ENCODE measurements at regions not wholly inside any gene's neighbourhood (a gene's known extent, or its start where the extent isn't known, plus 50 kb on each side); places are given as distances from the start of the nearest gene placed in this dataset.

- Histone ChIP-seq H3K4me3 (ENCODE audit: low read depth, low read length, poor library complexity, severe bottlenecking) (no peak overlapping the region), H3K27me3 (replicated peaks; ENCODE audit: insufficient read depth, low read depth, low read length, poor library complexity) (peaks cover 13% of the 10 kb centered on the region), H3K9me3 (ENCODE audit: low read depth, low read length, poor library complexity, severe bottlenecking) (no peaks in the 10 kb centered on the region), H3K27ac (ENCODE audit: low read depth, low read length, poor library complexity, severe bottlenecking) (no peak overlapping the region), H3K36me3 (ENCODE audit: insufficient read depth, low read length, poor library complexity, severe bottlenecking) (no peaks in the 10 kb centered on the region), H3K4me1 (ENCODE audit: insufficient read depth, low read length, poor library complexity, severe bottlenecking) (no peaks in the 10 kb centered on the region)
- TF ChIP-seq EZH2 (IDR thresholded peaks at IDR 0.05; ENCODE audit: borderline replicate concordance, low read depth, low read length, poor library complexity, severe bottlenecking) = no peak
- no peak for TF ChIP-seq CTCF (conservative IDR thresholded peaks at IDR 0.05; ENCODE audit: low read depth, low read length)
- no peak for DNase-seq (ENCODE audit: low spot score)
- CTCF ChIA-PET = no interaction called here
- POLR2A ChIA-PET (ENCODE audit: low non-redundant PET) = no interaction called here
- intact Hi-C loops (cut with micrococcal nuclease; ENCODE audit: unreplicated experiment) = no loop called here
- no TSS peak for BruUV-seq (replicated peaks)
These were observed 419.4 kb upstream of the DACH1 start for GRCh38 chr13:72286421-72286820.

- Histone ChIP-seq H3K4me1 (ENCODE audit: insufficient read depth, low read length, poor library complexity, severe bottlenecking) (no peaks in the 10 kb centered on the region), H3K36me3 (ENCODE audit: insufficient read depth, low read length, poor library complexity, severe bottlenecking) (no peaks in the 10 kb centered on the region), H3K27me3 (replicated peaks; ENCODE audit: insufficient read depth, low read depth, low read length, poor library complexity) (peaks cover 22% of the 10 kb centered on the region), H3K27ac (ENCODE audit: low read depth, low read length, poor library complexity, severe bottlenecking) (no peak overlapping the region), H3K4me3 (ENCODE audit: low read depth, low read length, poor library complexity, severe bottlenecking) (no peak overlapping the region), H3K9me3 (ENCODE audit: low read depth, low read length, poor library complexity, severe bottlenecking) (no peaks in the 10 kb centered on the region)
- DNase-seq (ENCODE audit: low spot score) = no peak
- ChIA-PET CTCF (no interaction called here), POLR2A (ENCODE audit: low non-redundant PET) (no interaction called here)
- TF ChIP-seq EZH2 (IDR thresholded peaks at IDR 0.05; ENCODE audit: borderline replicate concordance, low read depth, low read length, poor library complexity, severe bottlenecking) (no peak), CTCF (conservative IDR thresholded peaks at IDR 0.05; ENCODE audit: low read depth, low read length) (no peak)
- intact Hi-C loops (cut with micrococcal nuclease; ENCODE audit: unreplicated experiment) = no loop called here
- no TSS peak for BruUV-seq (replicated peaks)
These were observed 417.8 kb upstream of the DACH1 start for GRCh38 chr13:72284791-72285190.

- intact Hi-C loops (cut with micrococcal nuclease; ENCODE audit: unreplicated experiment) = no loop called here
- ChIA-PET CTCF (no interaction called here), POLR2A (ENCODE audit: low non-redundant PET) (no interaction called here)
- Histone ChIP-seq H3K27me3 (replicated peaks; ENCODE audit: insufficient read depth, low read depth, low read length, poor library complexity) (peaks cover 31% of the 10 kb centered on the region), H3K4me1 (ENCODE audit: insufficient read depth, low read length, poor library complexity, severe bottlenecking) (no peaks in the 10 kb centered on the region), H3K9me3 (ENCODE audit: low read depth, low read length, poor library complexity, severe bottlenecking) (no peaks in the 10 kb centered on the region), H3K36me3 (ENCODE audit: insufficient read depth, low read length, poor library complexity, severe bottlenecking) (no peaks in the 10 kb centered on the region), H3K27ac (ENCODE audit: low read depth, low read length, poor library complexity, severe bottlenecking) (no peak overlapping the region), H3K4me3 (ENCODE audit: low read depth, low read length, poor library complexity, severe bottlenecking) (no peak overlapping the region)
- no TSS peak for BruUV-seq (replicated peaks)
- TF ChIP-seq EZH2 (IDR thresholded peaks at IDR 0.05; ENCODE audit: borderline replicate concordance, low read depth, low read length, poor library complexity, severe bottlenecking) (no peak), CTCF (conservative IDR thresholded peaks at IDR 0.05; ENCODE audit: low read depth, low read length) (no peak)
- no peak for DNase-seq (ENCODE audit: low spot score)
These were observed 394.7 kb upstream of the DACH1 start for GRCh38 chr13:72261732-72262131.
